A673 (cell line): ENCODE measurements at regions not wholly inside any gene's neighbourhood (a gene's known extent, or its start where the extent isn't known, plus 50 kb on each side); places are given as distances from the start of the nearest gene placed in this dataset.

ENCODE experiments used
- BruUV-seq: library from RNA; stranded (reverse); fragments of 400-500 nt; replicated peaks from 2 replicates; lab custom pipeline; 2021; lab: Mats Ljungman, UMichigan
- CTCF ChIA-PET: fragments of 300-600 bp; sonication (Branson Sonifier 250); formaldehyde crosslinking; loops from one replicate; lab custom pipeline; 2022; ENCODE audit warnings: antibody characterized with exemption; lab: Charles Lee
- POLR2A ChIA-PET: fragments of 300-600 bp; sonication (Branson Sonifier 250); formaldehyde crosslinking; loops from one replicate; lab custom pipeline; 2022; ENCODE audit warnings: antibody characterized with exemption; ENCODE audit not compliant: low non-redundant PET; lab: Charles Lee
- DNase-seq: peaks from one replicate; pipeline ENCODE4 v3.0.0-alpha.2; 2015; ENCODE audit warnings: low spot score
- H3K27ac ChIP-seq: fragments of 200-600 bp; sonication (generic); 2 replicates; pipeline ENCODE4 v1.5.1; 2016; ENCODE audit warnings: mixed run types, low read depth, mild to moderate bottlenecking, mixed read lengths, antibody characterized with exemption, low read length; ENCODE audit not compliant: poor library complexity, severe bottlenecking
- H3K27me3 ChIP-seq: fragments of 200-600 bp; sonication (generic); replicated peaks from 2 replicates; pipeline ENCODE4 v1.6.1; 2017; ENCODE audit warnings: mixed run types, low read depth, mild to moderate bottlenecking, mixed read lengths, antibody characterized with exemption, low read length; ENCODE audit not compliant: insufficient read depth, poor library complexity
- H3K36me3 ChIP-seq: fragments of 200-600 bp; sonication (generic); 2 replicates; pipeline ENCODE4 v1.6.1; 2016; ENCODE audit warnings: mixed run types, mild to moderate bottlenecking, mixed read lengths, antibody characterized with exemption, low read length; ENCODE audit not compliant: insufficient read depth, poor library complexity, severe bottlenecking
- H3K4me1 ChIP-seq: fragments of 200-600 bp; sonication (generic); 2 replicates; pipeline ENCODE4 v1.6.1; 2017; ENCODE audit warnings: mixed run types, mild to moderate bottlenecking, mixed read lengths, antibody characterized with exemption, low read length; ENCODE audit not compliant: insufficient read depth, poor library complexity, severe bottlenecking
- H3K4me3 ChIP-seq: fragments of 200-600 bp; sonication (generic); 2 replicates; pipeline ENCODE4 v1.5.1; 2016; ENCODE audit warnings: low read depth, mixed run types, mild to moderate bottlenecking, mixed read lengths, low read length; ENCODE audit not compliant: poor library complexity, severe bottlenecking
- H3K9me3 ChIP-seq: fragments of 200-600 bp; sonication (generic); 2 replicates; pipeline ENCODE4 v1.6.1; 2016; ENCODE audit warnings: mixed run types, low read depth, mild to moderate bottlenecking, mixed read lengths, antibody characterized with exemption, low read length; ENCODE audit not compliant: poor library complexity, severe bottlenecking
- CTCF ChIP-seq: fragments of 300-800, 200-600 bp; sonication (generic); conservative IDR thresholded peaks from 2 replicates; pipeline ENCODE4 v1.5.1; 2017; ENCODE audit warnings: low read depth, mild to moderate bottlenecking, antibody characterized with exemption, low read length, moderate library complexity, mixed read lengths
- EZH2 ChIP-seq: fragments of 200-600 bp; sonication (generic); IDR thresholded peaks from 2 replicates; pipeline ENCODE4 v1.6.1; 2017; ENCODE audit warnings: borderline replicate concordance, low read depth, mild to moderate bottlenecking, mixed read lengths, antibody characterized with exemption, low read length; ENCODE audit not compliant: poor library complexity, severe bottlenecking
- intact Hi-C: fragments of 100-400 bp; cut with micrococcal nuclease; formaldehyde crosslinking; loops from one replicate; pipeline ENCODE4 v1.10.0; 2022; ENCODE audit not compliant: unreplicated experiment

GRCh38 chrX:137748827-137749226, 182.9 kb downstream of the ZIC3 start:
- H3K4me3 ChIP-seq = no peak overlapping the region

GRCh38 chrX:137749246-137749645, 183.3 kb downstream of the ZIC3 start:
- no peak overlapping the region for H3K4me3 ChIP-seq

More at GRCh38 chrX:137748827-137749226, 182.9 kb downstream of the ZIC3 start:
- TF ChIP-seq CTCF = no peak
- TF ChIP-seq EZH2 = no peak
- POLR2A ChIA-PET = no interaction called here
- Histone ChIP-seq H3K4me1 (no peaks in the 10 kb centered on the region), H3K27ac (no peak overlapping the region), H3K36me3 (no peaks in the 10 kb centered on the region), H3K27me3 (no peaks in the 10 kb centered on the region), H3K9me3 (no peaks in the 10 kb centered on the region)
- CTCF ChIA-PET = no interaction called here
- intact Hi-C loops = no loop called here
- no peak for DNase-seq
- no TSS peak for BruUV-seq

GRCh38 chrX:137771537-137771936, 205.6 kb downstream of the ZIC3 start:
- POLR2A ChIA-PET = no interaction called here
- intact Hi-C loops = no loop called here
- TF ChIP-seq CTCF (no peak), EZH2 (no peak)

More at GRCh38 chrX:137749246-137749645, 183.3 kb downstream of the ZIC3 start:
- Histone ChIP-seq H3K36me3 (no peaks in the 10 kb centered on the region), H3K27ac (no peak overlapping the region), H3K9me3 (no peaks in the 10 kb centered on the region), H3K27me3 (no peaks in the 10 kb centered on the region), H3K4me1 (no peaks in the 10 kb centered on the region)
- intact Hi-C loops = no loop called here
- ChIA-PET CTCF (no interaction called here), POLR2A (no interaction called here)
- no peak for DNase-seq
- TF ChIP-seq CTCF (no peak), EZH2 (no peak)
- no TSS peak for BruUV-seq

More at GRCh38 chrX:137771537-137771936, 205.6 kb downstream of the ZIC3 start:
- Histone ChIP-seq H3K36me3 (no peaks in the 10 kb centered on the region), H3K27ac (no peak overlapping the region), H3K27me3 (no peaks in the 10 kb centered on the region), H3K9me3 (no peaks in the 10 kb centered on the region), H3K4me1 (no peaks in the 10 kb centered on the region), H3K4me3 (no peak overlapping the region)
- BruUV-seq = no TSS peak
- CTCF ChIA-PET = no interaction called here
- no peak for DNase-seq
